TTC549 (cell line): ENCODE measurements at regions not wholly inside any gene's neighbourhood (a gene's known extent, or its start where the extent isn't known, plus 50 kb on each side); places are given as distances from the start of the nearest gene placed in this dataset.

ENCODE experiments used
- FAIRE-seq: peaks from 2 replicates; lab custom pipeline; 2012; peaks lifted over from hg19 to GRCh38; lab: Jason Lieb, UNC

DNA sequence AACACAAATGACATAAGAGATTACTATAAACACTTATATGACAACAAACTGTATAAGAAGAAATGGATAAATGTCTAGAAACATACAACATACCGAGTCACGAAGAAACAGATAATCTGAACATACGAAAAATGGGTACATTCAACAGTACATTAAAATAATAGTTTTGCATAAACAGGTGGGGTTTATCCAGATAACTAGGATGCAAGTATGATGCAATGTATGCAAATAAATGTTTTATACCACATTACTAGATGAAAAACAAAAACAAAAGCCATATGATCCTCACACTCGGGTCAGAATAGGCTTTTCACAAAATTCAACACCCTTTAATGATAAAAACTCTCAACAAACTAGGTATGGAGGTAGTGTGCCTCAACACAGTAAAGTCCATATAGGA lies 1585.7 kb downstream of the BRINP3 start:
- no peak for FAIRE-seq

DNA sequence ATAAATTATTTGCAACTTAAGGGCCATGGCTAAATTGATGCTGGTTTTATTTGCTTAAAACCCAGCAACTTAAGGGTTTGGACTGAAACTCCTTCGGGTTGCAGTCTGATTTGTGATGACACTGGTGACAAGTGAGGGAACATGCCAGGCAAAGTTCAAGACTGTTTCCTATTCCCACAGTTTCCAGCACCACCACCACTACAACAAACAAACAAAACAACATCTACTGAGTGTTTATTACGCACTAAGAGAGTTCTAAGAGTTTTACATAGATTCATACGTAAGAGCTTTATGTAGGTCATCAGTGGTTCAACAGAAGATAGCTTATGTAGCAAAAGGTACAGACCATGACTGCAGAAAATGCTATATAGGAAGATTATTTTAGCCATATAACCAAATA lies 1582.1 kb downstream of the BRINP3 start:
- FAIRE-seq, result no peak

GRCh38 chr1:188903241-188903640 lies 1574.4 kb downstream of the BRINP3 start:
- no peak for FAIRE-seq

- FAIRE-seq, result no peak
Observed at GRCh38 chr1:188904201-188904600, 1573.5 kb downstream of the BRINP3 start.

- FAIRE-seq, result no peak
Observed at GRCh38 chr1:188906921-188907641, 1570.6 kb downstream of the BRINP3 start.

- peak; percentile 7 for FAIRE-seq
Observed at GRCh38 chr1:188930382-188930781, 1547.3 kb downstream of the BRINP3 start.

GRCh38 chr1:188931506-188931905 lies 1546.2 kb downstream of the BRINP3 start:
- no peak for FAIRE-seq

- no peak for FAIRE-seq
Observed at GRCh38 chr1:188937965-188938551, 1539.6 kb downstream of the BRINP3 start.

- no peak for FAIRE-seq
Observed at GRCh38 chr1:188941986-188942385, 1535.7 kb downstream of the BRINP3 start.

DNA sequence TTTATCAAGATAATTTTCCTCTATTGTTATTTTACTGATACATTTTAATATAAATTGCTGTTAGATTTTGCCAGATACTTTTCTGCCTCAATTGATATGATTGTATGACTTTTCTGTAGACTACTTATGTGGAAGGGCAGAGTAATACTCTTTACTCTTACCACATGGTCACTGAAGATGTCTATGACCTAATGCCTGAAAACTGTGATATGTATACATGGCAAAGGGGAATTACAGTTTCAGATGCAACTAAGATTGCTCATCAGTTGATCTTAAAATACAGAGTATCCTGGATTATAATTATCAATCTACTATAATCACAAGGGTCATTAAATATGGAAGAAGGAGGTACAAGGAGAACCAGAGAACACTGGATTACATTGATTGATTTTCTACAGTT lies 1528.0 kb downstream of the BRINP3 start:
- peak; percentile 22 for FAIRE-seq

DNA sequence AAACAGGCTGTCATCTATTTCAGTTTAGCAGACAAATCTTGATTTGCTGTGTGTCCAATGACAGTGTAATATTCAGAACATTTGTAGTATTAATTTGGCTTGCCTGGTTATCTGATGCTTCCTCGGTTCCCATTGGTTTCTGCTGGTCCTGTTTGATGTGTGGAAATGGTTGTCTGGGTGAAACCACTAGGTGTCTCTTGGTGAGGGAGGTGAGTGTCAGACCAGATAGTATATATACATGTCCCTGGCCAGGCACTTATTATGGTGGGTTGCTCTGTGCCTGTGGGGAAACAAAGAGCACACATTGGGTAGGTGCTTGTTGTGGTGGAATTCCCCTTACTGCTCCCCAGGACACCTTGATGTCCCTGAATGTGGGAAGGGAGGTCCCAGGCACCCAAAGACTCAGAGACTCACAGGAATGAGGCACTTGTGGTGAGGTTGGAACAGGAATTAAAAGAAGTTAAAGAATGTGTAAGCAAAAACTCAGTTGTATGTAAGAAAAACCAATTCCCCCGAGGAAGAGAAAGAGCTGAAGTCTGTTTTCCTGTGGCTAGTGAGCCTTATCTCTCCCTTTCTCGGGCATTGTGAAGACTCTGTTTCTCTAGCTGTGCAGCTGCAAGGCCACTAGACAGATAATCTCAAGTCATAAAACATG lies 1519.1 kb downstream of the BRINP3 start:
- no peak for FAIRE-seq

DNA sequence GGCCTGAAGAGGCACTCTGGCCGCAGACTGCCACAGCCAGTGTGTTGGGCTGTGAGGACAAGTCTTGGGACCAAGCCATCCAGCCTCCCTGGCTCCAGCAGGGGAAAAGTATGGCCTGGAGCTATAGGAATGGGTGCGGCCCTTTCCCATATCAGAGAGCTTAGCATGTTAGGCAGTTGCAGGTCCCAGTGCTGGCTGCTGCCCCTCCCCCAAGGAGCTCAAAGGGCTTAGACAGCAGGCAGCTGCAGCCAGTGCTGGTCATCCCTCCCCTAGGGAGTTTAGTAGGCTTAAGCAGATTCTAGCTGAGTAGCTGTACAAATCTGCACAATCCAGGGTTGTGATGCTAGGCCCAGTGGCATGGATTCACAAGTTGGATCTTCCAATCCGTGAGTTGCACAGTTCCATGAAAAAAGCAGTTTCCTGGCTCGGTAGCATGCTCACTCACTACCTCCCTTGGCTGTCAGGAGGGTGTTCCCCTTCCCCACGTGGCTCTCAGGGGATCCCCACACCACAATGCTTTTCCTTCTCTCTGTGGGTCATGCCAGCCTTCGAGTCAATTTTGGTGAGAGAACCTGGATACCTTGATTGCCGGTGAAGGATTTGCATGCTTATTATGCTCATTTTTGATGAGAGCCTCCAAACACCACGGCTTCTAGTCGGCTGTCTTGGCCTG lies 1490.8 kb downstream of the BRINP3 start:
- FAIRE-seq, result no peak

- FAIRE-seq, result no peak
Observed at GRCh38 chr1:188988589-188988988, 1489.1 kb downstream of the BRINP3 start.

DNA sequence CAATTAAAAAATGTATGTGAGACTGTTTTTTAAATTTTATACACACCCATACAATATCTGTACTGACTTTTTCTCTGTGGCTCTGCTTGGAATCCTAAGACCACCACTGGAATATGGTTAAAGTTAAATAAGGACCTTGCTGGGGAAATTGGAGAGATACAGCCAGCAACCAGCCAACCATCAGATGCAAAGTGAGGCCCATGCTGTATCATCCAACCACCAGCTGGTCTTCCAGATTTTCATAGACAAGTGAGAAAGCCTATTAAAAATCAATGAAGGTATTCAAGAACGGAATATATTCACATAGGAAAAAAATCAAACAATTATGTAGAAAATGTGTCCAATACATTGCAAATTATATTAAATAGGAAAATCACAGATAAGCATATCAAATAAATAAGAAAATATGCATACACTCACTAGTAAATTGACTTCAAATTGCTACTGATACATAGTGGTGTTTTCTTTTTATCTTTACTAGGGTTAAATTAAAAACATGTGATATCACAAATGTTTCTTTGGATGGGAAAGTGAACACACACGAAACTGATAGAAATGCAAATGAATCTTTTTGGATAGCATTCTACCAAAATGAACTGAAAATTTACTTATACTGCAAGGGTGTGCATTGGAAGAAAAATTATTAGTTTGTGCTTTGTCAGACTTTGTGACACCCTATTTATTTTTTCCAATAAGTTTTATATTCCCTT lies 1486.3 kb downstream of the BRINP3 start:
- FAIRE-seq, result peak; percentile 58

DNA sequence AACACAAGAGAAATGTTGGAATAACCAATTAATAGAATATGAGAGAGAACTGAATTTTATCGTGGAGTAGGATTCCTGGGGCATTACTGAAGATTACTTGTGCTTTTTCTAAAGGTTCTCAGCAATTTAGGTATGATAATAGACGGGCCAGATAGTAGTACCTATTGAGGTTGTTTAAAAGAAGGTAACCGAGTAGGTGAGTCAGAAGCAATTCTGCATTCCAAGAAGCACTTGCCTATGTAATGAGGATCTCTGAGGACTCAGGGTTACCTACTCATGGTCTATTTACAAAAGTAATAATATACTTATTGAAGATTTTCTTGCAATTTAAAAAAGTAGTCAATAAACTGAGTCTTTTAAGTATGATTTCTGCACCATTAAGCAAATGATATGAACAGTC lies 1469.8 kb downstream of the BRINP3 start:
- FAIRE-seq, result no peak

DNA sequence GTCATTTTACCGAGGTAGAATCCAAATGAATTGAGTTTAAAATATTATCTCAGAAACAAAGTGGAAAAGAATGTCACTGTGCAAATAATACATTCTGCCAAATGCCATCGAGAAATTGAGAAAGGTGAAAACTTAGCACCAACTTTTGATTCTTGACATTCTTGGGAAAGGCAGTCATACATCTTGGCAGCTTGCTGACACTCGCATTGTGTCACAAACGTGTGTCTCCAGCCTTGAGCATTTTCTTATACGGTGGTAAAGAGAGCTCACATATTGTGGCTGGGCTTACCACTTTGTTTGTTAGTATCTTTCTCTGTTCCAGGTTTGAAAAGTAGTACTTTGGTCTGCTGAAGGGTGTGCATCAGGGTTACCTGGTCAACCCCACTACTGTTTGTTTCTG lies 1456.1 kb downstream of the BRINP3 start:
- FAIRE-seq, result no peak

DNA sequence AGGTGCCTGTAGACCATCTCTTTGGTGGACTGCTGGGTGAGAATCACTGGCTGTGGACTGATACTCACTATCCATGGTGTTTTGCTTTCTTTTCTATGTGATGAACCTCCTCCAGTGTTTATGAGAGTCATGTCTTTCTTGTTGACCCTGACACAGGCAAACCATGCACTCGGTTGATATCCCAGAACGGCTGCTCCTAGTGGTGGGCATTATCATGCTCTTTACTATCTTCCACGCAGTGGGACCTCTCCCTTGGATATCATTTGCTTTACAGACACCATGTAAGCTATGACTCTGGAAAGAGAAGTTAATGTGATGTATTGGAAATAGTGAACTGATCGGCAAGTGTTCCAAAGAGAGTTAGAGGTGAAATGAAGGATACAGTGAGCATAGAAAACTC lies 1455.6 kb downstream of the BRINP3 start:
- FAIRE-seq, result no peak

GRCh38 chr1:189027512-189027911 lies 1450.2 kb downstream of the BRINP3 start:
- no peak for FAIRE-seq

DNA sequence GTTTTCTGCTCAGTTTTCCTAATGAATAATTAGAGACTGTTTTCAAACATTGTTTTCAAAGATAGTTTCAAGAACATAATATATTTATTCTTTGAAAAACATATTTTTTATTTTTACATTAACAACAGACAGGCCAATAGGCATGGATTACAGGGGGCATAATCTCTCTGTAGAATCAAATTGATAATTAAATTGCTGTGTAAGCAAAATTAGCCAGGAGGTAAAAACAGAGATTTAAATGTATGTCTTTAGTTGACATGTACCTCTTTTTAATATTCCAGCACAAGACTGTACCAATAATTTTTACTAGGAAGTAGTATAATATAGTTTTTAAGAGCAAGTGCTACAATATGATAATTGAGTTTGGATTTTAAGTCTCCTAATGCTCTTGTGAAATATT lies 1444.5 kb downstream of the BRINP3 start:
- no peak for FAIRE-seq

DNA sequence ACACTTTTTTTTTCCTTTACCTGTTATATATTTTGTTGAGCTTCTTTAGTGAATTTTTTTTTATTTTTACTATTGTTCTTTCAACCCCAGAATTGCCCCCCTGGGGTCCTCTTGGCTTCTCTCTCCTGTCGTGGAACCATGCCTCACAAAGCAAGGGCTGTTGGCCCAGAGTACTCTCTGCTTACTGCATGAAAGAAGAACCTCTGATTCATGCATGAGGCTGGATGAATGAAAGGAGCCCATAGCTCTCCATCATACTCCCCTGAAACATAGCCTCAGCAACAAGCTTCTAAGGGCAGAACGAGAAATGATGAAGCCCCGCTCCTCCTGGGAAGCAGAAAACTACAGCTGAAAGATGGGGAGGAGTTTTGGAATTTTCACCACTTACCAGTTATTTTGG lies 1441.0 kb downstream of the BRINP3 start:
- no peak for FAIRE-seq

DNA sequence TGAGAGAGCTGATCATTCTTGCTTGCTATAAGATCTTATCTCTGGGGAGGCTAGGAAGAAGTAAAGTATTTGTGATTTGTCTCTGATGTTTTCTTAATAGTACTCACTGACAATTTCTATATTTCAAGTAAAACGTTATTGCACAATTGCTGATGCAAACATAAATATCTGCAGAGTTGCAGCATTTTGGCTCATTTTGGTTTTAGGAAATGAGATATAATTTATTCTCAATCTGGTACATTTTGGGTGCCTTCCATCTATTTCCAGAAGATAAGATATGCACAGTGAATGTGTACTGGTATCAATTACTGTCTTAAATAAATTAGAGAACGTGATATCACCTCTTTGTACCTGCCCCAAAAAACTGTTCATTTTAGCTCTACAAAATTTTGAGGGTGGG lies 1431.5 kb downstream of the BRINP3 start:
- FAIRE-seq, result no peak

GRCh38 chr1:189084811-189085210 lies 1392.9 kb downstream of the BRINP3 start:
- no peak for FAIRE-seq

GRCh38 chr1:189103956-189104355 lies 1373.7 kb downstream of the BRINP3 start:
- FAIRE-seq, result peak; percentile 15
